ENCODE measurements at regions not wholly inside any gene's neighbourhood (a gene's known extent, or its start where the extent isn't known, plus 50 kb on each side); places are given as distances from the start of the nearest gene placed in this dataset.

- Histone ChIP-seq H3K23me2 (ENCODE audit: insufficient read length, low read depth, low read length, poor library complexity, severe bottlenecking) (no peaks in the 10 kb centered on the region), H4K20me1 (ENCODE audit: control insufficient read depth, insufficient read depth, insufficient read length) (no peaks in the 10 kb centered on the region), H2BK15ac (ENCODE audit: low read depth, low read length) (no peak overlapping the region), H3K79me1 (ENCODE audit: insufficient read depth, low read depth, low read length, poor library complexity, severe bottlenecking) (no peaks in the 10 kb centered on the region), H3K9ac (ENCODE audit: extremely low read depth, insufficient read length, low read length) (no peak overlapping the region), H2AFZ (ENCODE audit: low read length) (no peak overlapping the region), H2AK5ac (ENCODE audit: insufficient read length, low read length) (no peak overlapping the region), H3K18ac (ENCODE audit: insufficient read length, low read depth, low read length) (no peak overlapping the region), H2BK20ac (ENCODE audit: low read depth, low read length, poor library complexity, severe bottlenecking) (no peak overlapping the region), H3K27ac (ENCODE audit: insufficient read length, low read depth, low read length) (no peak overlapping the region), H4K5ac (ENCODE audit: insufficient read length, low read depth, low read length) (no peak overlapping the region), H4K91ac (ENCODE audit: insufficient read length, low read depth, low read length) (no peak overlapping the region), H3K9me3 (ENCODE audit: control insufficient read depth, low read depth, low read length) (no peaks in the 10 kb centered on the region), H3K23ac (ENCODE audit: insufficient read length, low read depth, low read length) (no peak overlapping the region), H3T11ph (ENCODE audit: low read length) (no peak overlapping the region), H3K4me2 (ENCODE audit: insufficient read depth, insufficient read length, low read length) (no peak overlapping the region), H3K4me1 (ENCODE audit: insufficient read depth, low read length) (no peaks in the 10 kb centered on the region; the same call in 1 of the 2 replicates), H2BK12ac (ENCODE audit: insufficient read length, low read depth, low read length) (no peak overlapping the region), H2BK120ac (ENCODE audit: low read depth, low read length, poor library complexity, severe bottlenecking) (no peak overlapping the region), H3K14ac (ENCODE audit: insufficient read depth, low read length) (no peak overlapping the region), H3K79me2 (ENCODE audit: insufficient read depth, low read length) (no peaks in the 10 kb centered on the region), H3K56ac (ENCODE audit: insufficient read length, low read depth, low read length) (no peak overlapping the region), H3K27me3 (ENCODE audit: insufficient read depth, low read length) (no peaks in the 10 kb centered on the region), H2BK5ac (ENCODE audit: insufficient read length, low read length) (no peak overlapping the region), H3K4ac (ENCODE audit: low read depth, low read length) (no peak overlapping the region), H4K8ac (replicated peaks; ENCODE audit: insufficient read length, low read depth, low read length) (no peak overlapping the region)
- peaks cover 31 to 32% of the 10 kb centered on the region in 2 experiments for H3K4me1 Mint-ChIP-seq
- H3K36me3 Mint-ChIP-seq (ENCODE audit: insufficient read depth in 1 of 3, low read depth in 3 of 3), result peaks cover 0 to 5% (median 3%) of the 10 kb centered on the region in 3 experiments; a peak in 2 of 7 replicates
- H3K4me3 Mint-ChIP-seq, result no peak overlapping the region
- DNase-seq, result no peak
- peaks cover 0 to 9% of the 10 kb centered on the region in 2 experiments; a peak in 3 of 5 replicates for H3K9me3 Mint-ChIP-seq
- TF ChIP-seq CTCF (conservative IDR thresholded peaks at IDR 0.05), result no peak
- WGBS (ENCODE audit: extremely low coverage, insufficient read length, low lambda C conversion rate), result no CpG with 5 or more reads among the region's 5 CpGs
- H3K27ac Mint-ChIP-seq, result no peak overlapping the region; a peak in 1 of 7 replicates
- H3K27me3 Mint-ChIP-seq (ENCODE audit: low read depth), result no peaks in the 10 kb centered on the region; the same call in 1 of the 2 replicates
These were observed 1072.6 kb downstream of the ROBO2 start for GRCh38 chr3:78112291-78113010.
